ENCODE measurements at regions not wholly inside any gene's neighbourhood (a gene's known extent, or its start where the extent isn't known, plus 50 kb on each side); places are given as distances from the start of the nearest gene placed in this dataset.

- TF ChIP-seq TAF1 (IDR thresholded peaks at IDR 0.05; ENCODE audit: low read depth, low read length) = no peak
- TF ChIP-seq POLR2AphosphoS5 (IDR thresholded peaks at IDR 0.05; ENCODE audit: low read depth, low read length) = no peak
- no peak for TF ChIP-seq PAX5 (IDR thresholded peaks at IDR 0.05; ENCODE audit: insufficient read depth, low read length, severe bottlenecking)
- no peak for TF ChIP-seq POLR2A (IDR thresholded peaks at IDR 0.05; ENCODE audit: low read depth, low read length)
Observed at GRCh38 chr10:33612116-33612515, 277.6 kb upstream of the NRP1 start.

All from GM12891 (cell line).